Islet precursor cell (in vitro differentiated cells): ENCODE measurements at regions not wholly inside any gene's neighbourhood (a gene's known extent, or its start where the extent isn't known, plus 50 kb on each side); places are given as distances from the start of the nearest gene placed in this dataset.

Experiments used
- DNase-seq: peaks from one replicate; pipeline ENCODE4 v3.0.0-alpha.2; 2018

- DNase-seq, result no peak
These were observed 50.9 kb upstream of the A1CF start for GRCh38 chr10:50936335-50936734.

GRCh38 chr10:50937230-50937907 lies 51.9 kb upstream of the A1CF start:
- no peak for DNase-seq

DNA sequence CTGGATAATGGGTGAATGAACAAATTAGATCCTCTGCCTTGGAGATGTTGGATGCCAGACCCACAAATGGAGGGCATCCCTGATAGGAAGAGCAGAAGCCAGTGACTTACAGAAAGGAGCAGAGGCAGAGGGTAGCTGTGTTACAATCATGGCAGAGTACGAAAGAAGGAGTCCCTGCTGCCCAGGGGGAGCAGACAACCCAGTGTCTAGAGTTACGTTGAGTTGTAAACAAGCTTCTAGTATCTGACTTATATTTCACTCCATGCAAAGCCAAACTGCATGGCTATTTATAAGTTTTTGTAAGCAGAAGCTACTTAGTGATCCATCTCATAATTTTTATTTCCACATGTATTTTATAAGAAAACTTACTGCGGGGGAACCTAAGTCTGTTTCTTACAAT lies 56.2 kb upstream of the A1CF start:
- DNase-seq, result no peak

DNA sequence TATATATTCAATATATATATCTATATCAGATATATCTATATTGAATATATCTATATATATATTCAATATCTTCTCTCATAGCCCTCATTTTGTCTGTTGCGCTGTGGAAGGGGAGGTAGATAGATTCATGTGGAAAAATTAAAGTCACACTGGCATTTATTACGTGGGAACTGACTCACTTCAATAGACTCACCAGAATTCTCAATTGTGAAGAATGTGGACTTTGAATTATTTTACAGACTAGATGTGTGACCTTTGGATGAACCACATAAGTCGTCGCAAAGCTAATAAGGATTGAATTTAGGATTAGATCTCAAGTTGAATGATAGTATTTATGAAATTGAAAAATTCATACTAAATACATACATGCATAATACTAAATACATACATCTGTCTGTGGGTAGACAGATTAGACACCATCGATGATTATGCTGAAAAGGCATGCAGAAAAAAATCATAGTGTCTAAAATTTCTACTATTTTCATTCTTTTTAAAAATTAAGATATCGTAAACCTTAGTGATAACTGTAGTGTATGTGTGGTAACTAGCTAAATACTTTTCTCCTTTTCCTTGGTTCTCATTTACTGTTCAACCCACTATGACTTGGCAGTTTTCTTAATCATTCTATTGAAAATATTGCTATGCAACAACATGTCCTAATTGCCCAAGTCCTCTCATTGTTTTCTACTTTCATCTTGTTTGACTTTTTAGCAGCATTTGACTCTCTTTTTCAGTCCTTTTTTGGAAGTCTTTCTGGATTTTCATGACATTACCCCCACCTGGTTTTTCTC lies 61.8 kb upstream of the A1CF start:
- DNase-seq, result no peak

- no peak for DNase-seq
These were observed 65.9 kb upstream of the A1CF start for GRCh38 chr10:50951365-50951764.

DNA sequence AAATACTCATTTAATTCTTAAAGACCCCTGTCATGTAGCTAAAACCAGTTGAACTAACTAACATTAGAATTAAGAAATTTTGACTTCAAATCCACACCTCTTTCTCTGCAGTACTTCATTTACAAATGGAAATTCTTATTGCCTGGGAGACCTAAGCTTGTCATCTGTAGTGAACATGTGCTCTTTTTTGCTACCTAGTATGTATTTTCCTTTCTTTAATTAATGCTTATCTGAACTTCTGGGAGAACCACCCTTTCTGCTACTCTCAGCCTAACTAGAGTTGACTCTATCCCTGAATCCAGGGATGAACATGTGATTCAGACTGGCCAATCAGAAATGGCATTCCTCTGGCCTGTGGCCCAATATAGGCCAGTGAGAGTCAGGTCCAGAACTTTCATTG lies 75.9 kb upstream of the A1CF start:
- DNase-seq, result no peak

GRCh38 chr10:50963063-50963462 lies 77.6 kb upstream of the A1CF start:
- DNase-seq, result no peak

GRCh38 chr10:50968386-50969091 lies 83.1 kb upstream of the A1CF start:
- no peak for DNase-seq

- DNase-seq, result no peak
These were observed 87.2 kb upstream of the A1CF start for GRCh38 chr10:50972591-50972990.

DNA sequence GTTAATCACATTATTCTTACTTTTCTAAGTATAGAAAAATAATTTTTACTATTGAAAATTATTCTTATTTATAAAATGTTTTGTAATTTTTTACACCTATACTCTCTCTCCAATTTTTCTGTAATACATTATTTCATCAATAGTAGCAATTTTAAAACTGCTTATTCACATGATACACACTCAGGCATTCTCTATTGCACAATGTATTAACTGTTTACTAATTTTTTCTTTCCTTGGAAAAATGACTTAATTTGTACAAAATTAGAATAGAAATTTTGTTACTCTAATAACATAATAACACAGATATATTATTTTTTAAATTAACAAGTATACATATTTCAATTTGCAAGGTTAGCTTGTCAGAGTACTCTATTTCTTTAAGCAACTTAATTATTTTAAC lies 92.9 kb upstream of the PRKG1 start:
- DNase-seq, result no peak

DNA sequence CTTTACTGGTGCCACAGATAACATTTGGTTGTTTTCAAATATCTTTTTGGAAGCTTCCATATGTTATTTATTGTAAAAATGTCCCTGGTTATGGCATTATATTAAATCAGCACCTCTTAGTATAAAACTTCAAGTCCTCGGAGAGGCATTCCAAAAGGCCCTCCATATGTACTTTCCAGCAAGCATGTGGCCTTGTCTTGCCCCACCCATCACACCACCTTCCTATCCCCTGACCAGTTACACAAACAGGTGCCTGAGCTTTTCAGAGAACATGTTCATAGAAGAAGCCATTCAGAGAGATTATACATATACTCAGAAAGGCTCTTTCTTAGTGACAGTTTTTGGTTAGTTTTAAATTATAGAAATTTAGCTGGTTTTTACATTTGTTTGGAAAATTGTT lies 92.4 kb upstream of the PRKG1 start:
- DNase-seq, result no peak

DNA sequence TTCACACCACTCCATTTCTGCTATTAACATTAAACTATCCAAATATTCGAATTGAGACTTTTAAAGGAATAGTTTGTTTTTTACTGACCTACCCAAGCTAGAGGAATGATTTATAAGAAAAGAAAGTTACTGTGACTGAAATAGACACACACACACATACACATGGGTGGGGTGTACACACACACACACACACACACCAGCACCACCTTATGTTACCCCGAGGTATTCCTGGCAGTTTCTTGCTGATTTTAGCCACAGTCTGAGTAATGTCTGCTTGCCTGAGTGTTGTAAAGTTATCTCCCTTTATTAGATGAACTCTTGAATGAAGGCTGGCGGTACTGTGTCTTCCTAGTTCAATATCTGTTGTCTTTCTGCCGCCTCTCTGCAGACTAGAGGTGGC lies 91.3 kb upstream of the PRKG1 start:
- DNase-seq, result no peak

DNA sequence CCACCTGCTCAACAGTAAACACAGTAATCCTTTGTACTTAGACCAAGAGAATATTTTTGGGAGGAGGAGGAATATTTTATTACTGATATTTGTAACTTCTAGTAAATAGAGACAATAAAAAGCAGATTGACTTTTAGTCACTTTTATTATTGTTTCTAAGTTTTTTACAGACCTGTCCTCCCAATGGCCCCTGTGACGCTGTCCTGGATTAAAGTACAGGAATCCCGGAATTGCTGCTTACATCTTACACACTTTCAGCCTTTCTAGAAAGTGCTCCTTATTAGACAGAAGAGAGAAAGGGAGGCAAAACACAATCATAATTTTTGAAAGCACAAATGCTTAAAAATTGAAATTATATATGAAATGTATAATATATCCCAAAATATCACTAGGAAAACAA lies 86.4 kb upstream of the PRKG1 start:
- no peak for DNase-seq

- DNase-seq, result no peak
These were observed 85.5 kb upstream of the PRKG1 start for GRCh38 chr10:50988792-50989191.

GRCh38 chr10:50990568-50991455 lies 83.5 kb upstream of the PRKG1 start:
- peak; percentile 58 for DNase-seq

DNA sequence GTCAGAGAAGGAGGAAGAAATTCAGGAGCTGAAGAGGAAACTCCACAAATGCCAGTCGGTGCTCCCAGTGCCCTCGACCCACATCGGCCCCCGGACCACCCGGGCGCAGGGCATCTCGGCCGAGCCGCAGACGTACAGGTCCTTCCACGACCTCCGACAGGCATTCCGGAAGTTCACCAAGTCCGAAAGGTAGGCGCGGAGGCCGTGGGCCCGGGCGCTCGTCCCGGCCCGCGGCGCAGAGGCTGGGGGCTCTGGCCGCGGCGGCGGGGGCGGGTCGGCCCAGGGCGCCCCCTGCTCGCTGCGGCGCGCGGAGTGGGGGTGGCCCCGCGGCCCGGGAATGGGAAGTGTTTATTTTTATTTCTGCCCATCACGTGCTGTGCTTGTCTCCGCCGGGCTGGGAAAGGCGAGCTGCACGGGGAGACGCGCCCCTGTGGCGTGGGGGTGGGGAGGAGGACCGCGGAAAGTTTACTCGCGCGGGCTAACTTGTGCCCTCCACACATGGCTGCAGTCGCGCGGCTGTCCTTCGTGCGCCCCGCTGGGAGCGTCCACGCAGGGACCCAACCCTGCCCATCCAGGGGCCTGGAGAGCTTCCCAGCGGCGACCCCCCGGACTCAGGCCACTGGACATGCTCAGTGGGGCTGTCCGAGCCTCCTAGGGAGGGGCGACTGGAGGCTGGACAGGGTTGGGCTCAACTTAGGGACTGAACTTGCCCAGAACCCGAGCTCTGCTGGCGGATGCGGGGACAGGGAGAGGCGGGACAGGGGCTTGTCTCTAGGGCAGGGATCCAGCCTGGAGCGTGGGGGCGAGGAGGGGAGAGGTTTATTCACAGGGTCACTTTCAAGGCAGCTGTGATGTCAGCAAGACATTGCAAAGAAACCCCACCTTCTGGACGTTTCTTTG lies 82.6 kb upstream of the PRKG1 start:
- DNase-seq, result peak; percentile 72

DNA sequence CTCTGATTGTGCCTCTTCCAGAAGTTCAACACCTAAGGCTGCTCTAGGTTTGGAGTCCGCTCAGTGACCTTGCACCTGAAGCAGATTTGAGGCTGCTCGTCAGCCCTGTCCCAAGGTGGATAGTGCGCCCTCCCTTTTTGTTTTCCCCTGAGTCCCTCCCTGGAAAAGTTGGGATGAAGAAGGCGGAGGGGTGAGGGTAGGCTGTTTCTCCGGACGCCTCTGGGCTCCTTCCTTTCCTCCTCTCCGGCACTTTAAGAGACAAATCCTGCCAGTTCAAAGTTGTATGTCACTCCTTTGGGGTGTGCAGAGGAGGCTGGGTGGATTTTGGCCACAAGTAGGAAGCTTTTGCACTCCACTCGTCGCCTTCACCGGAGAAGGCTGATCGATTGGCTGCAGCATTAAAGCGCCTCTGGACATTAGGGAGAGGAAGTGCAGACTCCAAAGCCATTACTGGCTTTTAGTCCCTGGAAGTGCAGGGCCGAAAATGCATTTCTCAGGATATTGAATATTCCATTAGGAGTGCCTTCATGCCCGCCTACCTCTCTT lies 81.9 kb upstream of the PRKG1 start:
- DNase-seq, result peak; percentile 69

DNA sequence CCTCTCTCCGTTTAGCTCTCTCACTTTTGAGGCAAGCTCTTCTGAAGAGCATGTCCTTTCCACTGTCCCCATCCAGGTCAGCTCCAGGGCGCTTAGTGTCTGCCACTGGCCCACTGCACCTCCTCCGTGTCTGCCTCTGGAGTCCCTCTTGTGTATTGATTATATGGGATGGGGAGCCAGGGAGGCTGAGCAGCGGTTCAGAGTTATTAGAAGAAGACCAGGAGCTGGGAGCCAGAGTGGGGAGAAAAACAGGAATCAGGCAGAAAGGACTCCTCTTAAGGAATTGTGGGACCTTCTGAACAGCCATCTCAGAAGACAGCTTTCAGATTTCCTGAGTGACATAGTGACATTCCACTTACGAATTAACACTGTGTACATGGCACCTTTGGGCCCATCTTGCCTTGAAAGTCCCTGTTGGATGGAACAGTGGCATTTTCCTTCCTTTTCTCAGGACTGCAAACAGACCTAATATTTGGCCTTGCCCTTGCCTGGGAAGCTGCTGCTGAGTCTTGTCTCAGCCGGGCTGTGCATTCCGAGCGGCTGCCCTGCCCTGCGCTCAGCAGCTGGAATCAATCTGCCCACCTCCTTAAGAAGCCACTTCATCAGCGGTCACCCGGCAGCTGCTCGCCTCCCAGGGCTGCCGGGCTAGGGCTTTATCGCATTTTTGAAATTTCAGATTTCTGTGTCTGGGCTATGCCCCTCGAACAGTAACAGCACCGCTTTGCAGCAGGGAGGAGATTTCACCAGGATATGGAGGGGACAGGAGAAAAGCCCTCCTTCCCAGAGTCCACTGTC lies 81.1 kb upstream of the PRKG1 start:
- DNase-seq, result peak; percentile 81

- no peak for DNase-seq
These were observed 80.5 kb upstream of the PRKG1 start for GRCh38 chr10:50993771-50994251.

GRCh38 chr10:50997461-50997860 lies 76.8 kb upstream of the PRKG1 start:
- DNase-seq, result no peak

- DNase-seq, result no peak
These were observed 75.1 kb upstream of the PRKG1 start for GRCh38 chr10:50999163-50999562.
